Left colon (tissue), 2 donors: ENCODE measurements at regions not wholly inside any gene's neighbourhood (a gene's known extent, or its start where the extent isn't known, plus 50 kb on each side); places are given as distances from the start of the nearest gene placed in this dataset.
"Not testable (repeated sequence)": the region's sequence is repeated elsewhere in the genome, so short reads cannot be mapped to it uniquely, and the experiment has no call there.

Source experiments
- ATAC-seq: fragments of 200-7000 bp; cut with Tn5 transposase; one replicate; pipeline ENCODE4 v1.9.1; 2020; ENCODE audit warnings: mild to moderate bottlenecking, moderate library complexity
- DNase-seq, 2 donors: peaks; one replicate each; pipeline ENCODE4 v3.0.0-alpha.2; 2020
- intact Hi-C, 2 donors: fragments of 100-400 bp; cut with DNase I in 1 of 2; cut with micrococcal nuclease in 1 of 2; formaldehyde crosslinking; loops; one replicate each; pipeline versions ENCODE4 v1.11.2 to v1.14.0; 2022; cut with DNase I, micrococcal nuclease
- donor health status: DM: no; HTN: no; CAD: no.
- donor health status: DM: yes; HTN: yes; CAD: no.

- no peak for ATAC-seq
- DNase-seq = no peak
- intact Hi-C loops = no loop called here
Measured at GRCh38 chr20:22070610-22071058, 365.2 kb downstream of the PAX1 start.

- intact Hi-C loops = no loop called here
- DNase-seq (no peak), ATAC-seq (no peak)
Measured at GRCh38 chr20:22063753-22064152, 358.3 kb downstream of the PAX1 start.

GRCh38 chr20:22062874-22063273, 357.4 kb downstream of the PAX1 start:
- ATAC-seq = no peak
- DNase-seq = no peak
- intact Hi-C loops = no loop called here

- ATAC-seq (no peak), DNase-seq (no peak)
- intact Hi-C loops = no loop called here
Measured at GRCh38 chr20:22060610-22061009, 355.1 kb downstream of the PAX1 start.

DNA sequence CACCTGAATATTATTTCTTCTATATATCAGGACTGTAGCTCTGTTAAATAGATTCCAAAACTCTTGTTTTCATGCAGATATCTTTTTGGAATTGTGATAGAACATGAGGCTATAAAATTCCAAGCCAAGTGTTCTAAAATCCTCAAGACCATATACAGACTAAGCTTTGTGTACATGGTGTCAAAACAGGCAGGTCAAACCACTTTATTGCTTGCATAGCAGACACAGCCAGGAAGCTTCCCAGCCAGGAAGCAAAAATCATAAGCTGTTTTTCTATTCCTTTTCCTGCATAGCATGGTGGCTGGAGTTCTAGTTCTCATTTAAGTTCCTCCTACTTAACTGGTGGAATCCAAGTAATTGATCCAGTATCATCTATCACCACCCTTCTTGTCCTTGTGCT, 353.3 kb downstream of the PAX1 start:
- DNase-seq = no peak
- ATAC-seq = no peak
- intact Hi-C loops = no loop called here

GRCh38 chr20:22055981-22056380, 350.5 kb downstream of the PAX1 start:
- ATAC-seq (no peak), DNase-seq (no peak)
- intact Hi-C loops = no loop called here

GRCh38 chr20:22052025-22052650, 346.7 kb downstream of the PAX1 start:
- intact Hi-C loops = no loop called here
- no peak for ATAC-seq
- no peak for DNase-seq

GRCh38 chr20:22045956-22046507, 340.6 kb downstream of the PAX1 start:
- DNase-seq, ATAC-seq, intact Hi-C loops: not testable (repeated sequence)

DNA sequence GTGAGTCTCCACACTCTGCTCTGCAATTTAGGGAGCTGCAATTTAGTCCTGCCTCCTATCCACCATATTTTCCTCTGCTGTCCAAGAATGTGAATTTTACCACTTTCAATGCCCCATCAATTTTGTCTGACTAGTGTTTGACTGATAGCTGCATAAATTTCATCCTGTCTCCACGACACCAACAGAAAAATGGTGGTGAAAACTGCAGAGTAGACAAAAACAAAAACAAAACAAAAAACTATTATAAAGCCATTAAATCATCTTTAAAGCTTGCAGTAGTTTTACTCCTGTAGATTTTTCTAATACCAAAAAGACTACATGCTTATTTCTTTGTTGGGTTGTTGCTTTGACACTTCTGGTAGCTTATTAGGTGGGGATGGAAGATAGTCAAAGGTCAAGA, 322.0 kb downstream of the PAX1 start:
- DNase-seq = no peak
- intact Hi-C loops = no loop called here
- no peak for ATAC-seq

- DNase-seq (no peak), ATAC-seq (no peak)
- intact Hi-C loops = no loop called here
Measured at GRCh38 chr20:22020201-22020600, 314.7 kb downstream of the PAX1 start.

- ATAC-seq (no peak), DNase-seq (no peak)
- intact Hi-C loops = no loop called here
Measured at GRCh38 chr20:22008456-22008855, 303.0 kb downstream of the PAX1 start.

GRCh38 chr20:22006306-22006705, 300.8 kb downstream of the PAX1 start:
- no peak for DNase-seq
- intact Hi-C loops = no loop called here
- ATAC-seq = no peak

DNA sequence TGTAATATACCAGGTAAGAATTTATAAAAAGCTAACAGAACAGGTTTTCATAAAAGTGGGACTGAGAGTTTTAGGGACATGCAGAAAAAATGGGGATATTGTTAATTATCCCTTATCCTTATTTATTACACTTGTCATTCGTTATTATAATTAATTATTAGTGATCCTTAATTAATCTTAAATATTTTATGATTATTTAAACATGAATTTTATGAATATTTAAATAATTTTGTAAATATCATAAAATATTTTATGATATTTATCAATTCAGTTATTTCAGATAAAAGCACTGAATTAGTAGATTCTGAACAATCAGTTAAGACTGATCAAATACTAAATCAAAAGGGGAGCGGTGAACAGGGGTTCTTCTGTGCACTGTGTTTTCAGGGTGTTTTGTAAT, 300.1 kb downstream of the PAX1 start:
- DNase-seq (no peak), ATAC-seq (no peak)
- intact Hi-C loops = no loop called here

GRCh38 chr20:22004946-22005345, 299.5 kb downstream of the PAX1 start:
- ATAC-seq (no peak), DNase-seq (no peak)
- intact Hi-C loops = no loop called here

DNA sequence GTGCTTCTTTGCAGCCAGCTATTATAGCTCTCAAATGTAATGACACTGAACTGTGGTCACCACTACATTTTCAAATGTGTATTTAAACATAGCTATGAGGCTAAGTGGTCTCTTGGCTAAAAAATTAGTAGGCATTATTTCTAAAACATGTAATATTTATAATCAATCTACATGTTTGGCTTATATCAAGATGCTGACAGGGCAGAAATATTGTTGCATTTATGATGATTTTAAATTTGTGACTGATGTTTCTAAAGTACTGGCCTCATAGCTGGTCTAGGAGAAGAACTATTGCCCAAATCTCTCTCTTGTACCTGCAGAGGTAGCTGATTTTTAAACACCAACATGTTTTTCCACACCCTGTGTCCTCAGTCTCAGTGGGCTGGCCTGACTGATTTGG, 298.2 kb downstream of the PAX1 start:
- DNase-seq = no peak
- ATAC-seq = no peak
- intact Hi-C loops = no loop called here

GRCh38 chr20:22001886-22002285, 296.4 kb downstream of the PAX1 start:
- ATAC-seq (no peak), DNase-seq (no peak)
- intact Hi-C loops = no loop called here

DNA sequence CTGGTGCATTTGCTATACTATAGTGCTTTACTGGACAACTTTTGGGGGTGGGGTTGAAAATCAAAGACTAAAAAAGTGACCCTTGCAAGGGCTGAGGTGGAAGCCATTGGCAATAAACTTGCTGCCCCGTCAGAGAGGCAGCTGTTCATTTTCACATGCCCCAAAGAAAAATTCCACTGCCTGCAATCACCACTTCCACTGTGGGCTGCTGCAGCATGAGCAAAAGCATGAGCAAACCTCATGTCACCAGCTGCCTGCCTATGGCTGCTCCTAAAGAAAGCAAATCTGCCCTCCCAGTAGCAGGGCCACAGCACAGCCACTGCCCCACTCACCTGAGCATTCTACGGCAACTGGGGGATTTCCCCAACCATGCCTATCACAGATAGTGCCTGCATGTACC, 290.0 kb downstream of the PAX1 start:
- intact Hi-C loops = no loop called here

GRCh38 chr20:21994203-21994602, 288.7 kb downstream of the PAX1 start:
- no peak for DNase-seq
- ATAC-seq = no peak
- intact Hi-C loops = no loop called here

More for the DNA sequence above, 290.0 kb downstream of the PAX1 start:
- ATAC-seq (no peak), DNase-seq (no peak)

GRCh38 chr20:21982559-21982958, 277.1 kb downstream of the PAX1 start:
- ATAC-seq (no peak), DNase-seq (no peak)
- intact Hi-C loops = no loop called here

DNA sequence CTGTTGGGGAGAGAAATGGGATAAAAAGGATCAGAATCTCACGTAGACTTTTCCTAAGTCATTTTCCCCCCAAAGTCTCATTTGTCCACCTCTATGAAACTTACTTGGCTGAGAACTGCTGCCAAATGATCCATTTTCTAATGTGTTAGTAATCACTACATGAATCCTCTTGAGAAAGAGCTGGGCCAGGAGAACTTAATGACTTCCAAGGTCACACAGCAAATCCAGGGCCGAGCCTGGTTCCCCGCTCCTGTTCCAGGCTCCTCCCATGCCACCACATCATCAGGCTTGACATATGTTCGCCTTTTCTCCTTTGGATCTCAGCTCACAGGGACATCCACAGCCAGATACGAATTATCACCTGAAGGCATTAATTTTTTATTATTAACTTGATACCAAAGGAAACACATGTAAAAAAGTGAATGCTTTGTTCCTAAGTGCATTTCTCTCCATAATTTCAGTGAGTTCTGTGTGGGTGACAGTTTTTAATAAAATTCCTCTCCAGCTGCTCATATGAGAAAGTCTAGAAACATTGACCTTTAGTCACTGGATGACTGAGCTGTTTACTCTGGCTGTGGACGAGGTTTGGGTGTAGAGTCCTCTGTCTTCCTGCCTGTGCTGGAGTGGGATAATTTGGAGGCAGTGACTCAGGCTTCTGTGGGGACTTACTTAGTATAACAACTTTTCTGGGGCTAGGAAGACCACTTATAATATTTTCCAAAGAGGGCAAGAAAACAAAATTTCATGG, 276.3 kb downstream of the PAX1 start:
- no peak for DNase-seq
- no peak for ATAC-seq
- intact Hi-C loops = no loop called here
